Suprapubic skin (tissue), 4 donors: ENCODE measurements at regions not wholly inside any gene's neighbourhood (a gene's known extent, or its start where the extent isn't known, plus 50 kb on each side); places are given as distances from the start of the nearest gene placed in this dataset.

ENCODE experiments used
- DNase-seq, 2 donors: peaks; one replicate each; pipeline ENCODE4 v3.0.0-alpha.2; 2019; ENCODE audit warnings: low spot score in 2 of 2
- H3K27ac ChIP-seq: fragments of 200-600 bp; sonication (generic); one replicate; pipeline ENCODE4 v1.5.1; 2019
- H3K27me3 ChIP-seq: fragments of 200-600 bp; sonication (generic); one replicate; pipeline ENCODE4 v1.5.1; 2019
- H3K36me3 ChIP-seq: fragments of 200-600 bp; sonication (generic); one replicate; pipeline ENCODE4 v1.5.1; 2019
- H3K4me1 ChIP-seq: fragments of 200-600 bp; sonication (generic); one replicate; pipeline ENCODE4 v1.5.1; 2019
- H3K4me3 ChIP-seq: fragments of 200-600 bp; sonication (generic); one replicate; pipeline ENCODE4 v1.5.1; 2019; ENCODE audit warnings: mild to moderate bottlenecking
- H3K9me3 ChIP-seq: fragments of 200-600 bp; sonication (generic); one replicate; pipeline ENCODE4 v1.5.1; 2019
- EP300 ChIP-seq: sonication (generic); formaldehyde crosslinking; IDR thresholded peaks from one replicate; pipeline ENCODE4 v1.6.1; 2017; ENCODE audit warnings: antibody characterized with exemption
- POLR2A ChIP-seq, 2 donors: fragments of 450-650 bp; IDR thresholded peaks; one replicate each; pipeline ENCODE4 v1.6.1; 2017; ENCODE audit warnings: antibody characterized with exemption in 2 of 2, mild to moderate bottlenecking in 2 of 2, moderate library complexity in 2 of 2
- POLR2AphosphoS5 ChIP-seq, 3 donors: sonication (generic); formaldehyde crosslinking; IDR thresholded peaks; one replicate each; pipeline ENCODE4 v1.6.1; 2017; ENCODE audit warnings: antibody characterized with exemption in 3 of 3
- WGBS: methylation state at CpG from one replicate; pipeline ENCODE4 v1.1.5; 2018; 5-methylcytosine and 5-hydroxymethylcytosine counted together
- TF ChIP-seq, protein P1 (sequence below), 2 donors: fragments of 200-600 bp in 1 of 2; fragments of 450-650 bp in 1 of 2; sonication (generic) in 1 of 2; IDR thresholded peaks; one replicate each; pipeline ENCODE4 v1.5.1; 2016 to 2019; ENCODE audit warnings: antibody characterized with exemption in 2 of 2, mild to moderate bottlenecking in 1 of 2, moderate library complexity in 1 of 2

DNA sequence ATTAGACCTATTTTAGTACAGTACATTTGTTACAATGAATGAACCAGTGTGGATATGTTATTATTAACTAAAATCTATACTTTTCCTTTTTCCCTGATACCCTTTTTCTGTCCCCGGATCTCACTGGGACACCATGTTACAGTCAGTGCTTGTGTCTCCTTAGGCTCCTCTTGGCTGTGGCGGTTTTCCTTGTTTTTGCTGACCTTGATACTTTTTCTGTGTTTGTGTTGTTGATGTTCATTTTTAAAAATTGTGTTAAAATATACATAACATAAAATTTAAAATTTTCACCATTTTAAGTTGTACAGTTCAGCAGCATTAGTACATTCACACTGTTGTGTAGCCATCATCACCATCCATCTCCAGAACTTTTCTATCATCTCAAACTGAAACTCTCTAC lies 54.2 kb upstream of the OSBPL3 start:
- Histone ChIP-seq H3K27me3 (no peaks in the 10 kb centered on the region), H3K9me3 (no peaks in the 10 kb centered on the region), H3K4me1 (no peaks in the 10 kb centered on the region), H3K27ac (no peak overlapping the region), H3K36me3 (no peaks in the 10 kb centered on the region), H3K4me3 (no peak overlapping the region)
- TF ChIP-seq, protein P1, sequence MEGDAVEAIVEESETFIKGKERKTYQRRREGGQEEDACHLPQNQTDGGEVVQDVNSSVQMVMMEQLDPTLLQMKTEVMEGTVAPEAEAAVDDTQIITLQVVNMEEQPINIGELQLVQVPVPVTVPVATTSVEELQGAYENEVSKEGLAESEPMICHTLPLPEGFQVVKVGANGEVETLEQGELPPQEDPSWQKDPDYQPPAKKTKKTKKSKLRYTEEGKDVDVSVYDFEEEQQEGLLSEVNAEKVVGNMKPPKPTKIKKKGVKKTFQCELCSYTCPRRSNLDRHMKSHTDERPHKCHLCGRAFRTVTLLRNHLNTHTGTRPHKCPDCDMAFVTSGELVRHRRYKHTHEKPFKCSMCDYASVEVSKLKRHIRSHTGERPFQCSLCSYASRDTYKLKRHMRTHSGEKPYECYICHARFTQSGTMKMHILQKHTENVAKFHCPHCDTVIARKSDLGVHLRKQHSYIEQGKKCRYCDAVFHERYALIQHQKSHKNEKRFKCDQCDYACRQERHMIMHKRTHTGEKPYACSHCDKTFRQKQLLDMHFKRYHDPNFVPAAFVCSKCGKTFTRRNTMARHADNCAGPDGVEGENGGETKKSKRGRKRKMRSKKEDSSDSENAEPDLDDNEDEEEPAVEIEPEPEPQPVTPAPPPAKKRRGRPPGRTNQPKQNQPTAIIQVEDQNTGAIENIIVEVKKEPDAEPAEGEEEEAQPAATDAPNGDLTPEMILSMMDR (IDR thresholded peaks at IDR 0.05): no peak
- no peak for TF ChIP-seq POLR2A (IDR thresholded peaks at IDR 0.05)
- no peak for DNase-seq
- 91% methylated on average over 2 of the region's 2 CpGs for WGBS

- DNase-seq: no peak
- Histone ChIP-seq H3K4me1 (no peaks in the 10 kb centered on the region), H3K9me3 (no peaks in the 10 kb centered on the region), H3K36me3 (no peaks in the 10 kb centered on the region), H3K4me3 (no peak overlapping the region), H3K27me3 (no peaks in the 10 kb centered on the region), H3K27ac (no peak overlapping the region)
- WGBS: 86% methylated on average over 11 of the region's 11 CpGs
- TF ChIP-seq POLR2A (IDR thresholded peaks at IDR 0.05) (no peak), EP300 (no peak), POLR2AphosphoS5 (IDR thresholded peaks at IDR 0.05) (no peak)
- TF ChIP-seq, protein P1 (IDR thresholded peaks at IDR 0.05): no peak
These were observed 53.1 kb upstream of the OSBPL3 start for GRCh38 chr7:25032774-25033743.

DNA sequence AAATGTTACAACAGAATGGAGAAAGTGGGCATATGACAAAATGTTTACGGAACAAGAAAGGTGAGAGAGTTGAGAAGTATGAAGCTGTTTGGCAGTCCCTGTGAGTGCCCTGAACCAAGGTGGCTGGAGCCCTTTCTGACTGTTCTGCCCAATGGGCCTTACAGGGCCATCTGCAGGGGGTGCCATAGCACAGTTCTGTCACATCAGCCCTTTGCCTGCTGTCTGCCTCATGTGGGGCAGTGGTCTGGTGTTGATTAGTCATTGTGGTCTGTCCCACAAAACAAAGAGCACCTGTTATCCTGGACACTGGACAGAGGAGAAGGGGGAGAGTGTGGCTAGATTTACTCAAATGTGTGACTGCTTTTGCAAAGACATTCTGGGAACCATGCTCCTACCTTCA lies 51.5 kb upstream of the OSBPL3 start:
- Histone ChIP-seq H3K27me3 (no peaks in the 10 kb centered on the region), H3K9me3 (no peaks in the 10 kb centered on the region), H3K4me1 (no peaks in the 10 kb centered on the region), H3K27ac (no peak overlapping the region), H3K4me3 (no peak overlapping the region), H3K36me3 (no peaks in the 10 kb centered on the region)
- DNase-seq: no peak
- TF ChIP-seq EP300 (no peak), POLR2A (IDR thresholded peaks at IDR 0.05) (no peak), POLR2AphosphoS5 (IDR thresholded peaks at IDR 0.05) (no peak)
- TF ChIP-seq, protein P1 (IDR thresholded peaks at IDR 0.05): no peak
- WGBS: 96% methylated on average over 1 of the region's 1 CpG

GRCh38 chr7:25031007-25031406 lies 51.0 kb upstream of the OSBPL3 start:
- Histone ChIP-seq H3K4me1 (no peaks in the 10 kb centered on the region), H3K4me3 (no peak overlapping the region), H3K27ac (no peak overlapping the region), H3K9me3 (no peaks in the 10 kb centered on the region), H3K36me3 (no peaks in the 10 kb centered on the region), H3K27me3 (no peaks in the 10 kb centered on the region)
- WGBS: 85% methylated on average over 6 of the region's 6 CpGs
- DNase-seq: no peak
- TF ChIP-seq POLR2AphosphoS5 (IDR thresholded peaks at IDR 0.05) (no peak), EP300 (no peak), POLR2A (IDR thresholded peaks at IDR 0.05) (no peak)
- TF ChIP-seq, protein P1 (IDR thresholded peaks at IDR 0.05): no peak
